C4-2B (cell line): ENCODE measurements at regions not wholly inside any gene's neighbourhood (a gene's known extent, or its start where the extent isn't known, plus 50 kb on each side); places are given as distances from the start of the nearest gene placed in this dataset.
A peak's percentile ranks its signal among the peaks of the same experiment; 100 is the strongest.

Experiments
- H3K27ac ChIP-seq: fragments of 450-650 bp; 2 replicates; pipeline ENCODE4 v1.5.1; 2017
- CTCF ChIP-seq: fragments of 450-650 bp; conservative IDR thresholded peaks from 2 replicates; pipeline ENCODE4 v1.5.1; 2017; ENCODE audit warnings: mild to moderate bottlenecking
- ZFX ChIP-seq: fragments of 450-650 bp; IDR thresholded peaks from 2 replicates; pipeline ENCODE4 v1.6.1; 2017

GRCh38 chrX:5236749-5237148 lies 991.9 kb downstream of the NLGN4X start:
- no peak for TF ChIP-seq CTCF
- TF ChIP-seq ZFX, result no peak
- H3K27ac ChIP-seq, result no peak overlapping the region

DNA sequence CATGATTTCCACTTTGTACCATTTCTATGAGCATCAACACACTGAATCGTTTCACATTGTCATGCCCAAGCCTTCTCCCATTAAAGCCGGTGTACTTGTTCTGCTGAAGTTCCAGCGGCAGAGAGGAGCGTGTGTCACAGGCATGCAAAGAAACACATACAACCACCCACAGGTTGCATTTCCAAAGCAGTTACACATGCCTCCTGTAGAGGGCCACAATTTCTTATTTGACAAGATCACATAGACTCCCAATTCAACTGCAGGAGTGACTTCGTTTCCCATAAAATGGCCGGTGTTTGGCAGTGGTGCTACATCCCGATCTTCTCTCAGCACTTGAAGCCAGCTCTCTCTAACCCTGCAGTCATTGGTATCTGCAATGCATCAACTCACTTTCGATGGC lies 992.6 kb downstream of the NLGN4X start:
- peak; percentile 48 for TF ChIP-seq CTCF
- no peak for TF ChIP-seq ZFX
- H3K27ac ChIP-seq, result no peak overlapping the region

- H3K27ac ChIP-seq, result no peak overlapping the region
- no peak for TF ChIP-seq CTCF
- no peak for TF ChIP-seq ZFX
Observed at GRCh38 chrX:5233830-5234229, 994.8 kb downstream of the NLGN4X start.

- TF ChIP-seq ZFX, result no peak
- no peak for TF ChIP-seq CTCF
- no peak overlapping the region for H3K27ac ChIP-seq
Observed at GRCh38 chrX:5220421-5220820, 1008.2 kb downstream of the NLGN4X start.

- H3K27ac ChIP-seq, result no peak overlapping the region
- TF ChIP-seq CTCF (no peak), ZFX (no peak)
Observed at GRCh38 chrX:5194806-5195205, 1033.9 kb downstream of the NLGN4X start.

GRCh38 chrX:5180135-5180741 lies 1048.4 kb downstream of the NLGN4X start:
- no peak for TF ChIP-seq ZFX
- TF ChIP-seq CTCF, result no peak
- H3K27ac ChIP-seq, result no peak overlapping the region

DNA sequence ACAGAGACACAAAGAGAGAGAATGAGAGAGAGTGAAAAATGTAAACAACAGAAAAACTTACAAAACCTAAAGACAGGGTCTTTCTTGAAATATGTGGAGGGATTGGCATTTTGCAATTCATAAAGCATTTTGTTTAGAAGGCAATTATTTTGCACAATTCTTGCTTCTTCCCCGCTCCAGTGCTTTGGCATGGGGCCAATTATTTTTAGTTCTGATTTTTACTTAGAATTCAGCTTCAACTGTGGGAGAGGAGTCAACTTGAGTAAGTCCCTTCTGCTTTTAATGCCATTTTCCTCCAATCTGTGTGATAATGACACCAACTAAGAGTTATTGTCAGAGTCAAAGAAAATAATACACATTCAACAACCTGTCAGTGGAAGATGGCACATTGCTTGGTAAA lies 1051.9 kb downstream of the NLGN4X start:
- no peak overlapping the region for H3K27ac ChIP-seq
- TF ChIP-seq ZFX (no peak), CTCF (no peak)
